Suprapubic skin (tissue), 4 donors: ENCODE measurements at regions not wholly inside any gene's neighbourhood (a gene's known extent, or its start where the extent isn't known, plus 50 kb on each side); places are given as distances from the start of the nearest gene placed in this dataset.

Source experiments
- CTCF ChIP-seq, 2 donors: fragments of 200-600 bp in 1 of 2; fragments of 450-650 bp in 1 of 2; sonication (generic) in 1 of 2; IDR thresholded peaks; one replicate each; pipeline ENCODE4 v1.5.1; 2016 to 2019; ENCODE audit warnings: antibody characterized with exemption in 2 of 2, mild to moderate bottlenecking in 1 of 2, moderate library complexity in 1 of 2
- EP300 ChIP-seq: sonication (generic); formaldehyde crosslinking; IDR thresholded peaks from one replicate; pipeline ENCODE4 v1.6.1; 2017; ENCODE audit warnings: antibody characterized with exemption
- POLR2A ChIP-seq, 2 donors: fragments of 450-650 bp; IDR thresholded peaks; one replicate each; pipeline ENCODE4 v1.6.1; 2017; ENCODE audit warnings: antibody characterized with exemption in 2 of 2, mild to moderate bottlenecking in 2 of 2, moderate library complexity in 2 of 2
- POLR2AphosphoS5 ChIP-seq, 3 donors: sonication (generic); formaldehyde crosslinking; IDR thresholded peaks; one replicate each; pipeline ENCODE4 v1.6.1; 2017; ENCODE audit warnings: antibody characterized with exemption in 3 of 3

GRCh38 chr1:201703621-201704438 lies 125.1 kb upstream of the IPO9 start:
- peak; percentile 94 to 95 for TF ChIP-seq CTCF (IDR thresholded peaks at IDR 0.05)
- TF ChIP-seq POLR2AphosphoS5 (IDR thresholded peaks at IDR 0.05) = peak in 1 of 3 donors; percentile 65
- no peak for TF ChIP-seq POLR2A (IDR thresholded peaks at IDR 0.05)
- TF ChIP-seq EP300 = no peak
